ENCODE measurements at regions not wholly inside any gene's neighbourhood (a gene's known extent, or its start where the extent isn't known, plus 50 kb on each side); places are given as distances from the start of the nearest gene placed in this dataset.
"Not testable (repeated sequence)": the region's sequence is repeated elsewhere in the genome, so short reads cannot be mapped to it uniquely, and the experiment has no call there.

- in situ Hi-C loops (cut with HindIII; ENCODE audit: low sequenced_read_pairs), result no loop called here
Observed at GRCh38 chr2:2909086-2910035, 468.3 kb downstream of the EIPR1 start.

GRCh38 chr2:2906091-2906490 lies 471.5 kb downstream of the EIPR1 start:
- in situ Hi-C loops (cut with HindIII; ENCODE audit: low sequenced_read_pairs), result no loop called here

GRCh38 chr2:2904721-2905350 lies 472.8 kb downstream of the EIPR1 start:
- in situ Hi-C loops (cut with HindIII; ENCODE audit: low sequenced_read_pairs), result no loop called here

- in situ Hi-C loops (cut with HindIII; ENCODE audit: low sequenced_read_pairs), result no loop called here
Observed at GRCh38 chr2:2902547-2903281, 474.9 kb downstream of the EIPR1 start.

- in situ Hi-C loops (cut with HindIII; ENCODE audit: low sequenced_read_pairs), result no loop called here
Observed at GRCh38 chr2:2901384-2902345, 476.0 kb downstream of the EIPR1 start.

- in situ Hi-C loops (cut with HindIII; ENCODE audit: low sequenced_read_pairs), result no loop called here
Observed at GRCh38 chr2:2899826-2900225, 477.8 kb downstream of the EIPR1 start.

GRCh38 chr2:2898744-2899143 lies 478.9 kb downstream of the EIPR1 start:
- in situ Hi-C loops (cut with HindIII; ENCODE audit: low sequenced_read_pairs), result no loop called here

- in situ Hi-C loops (cut with HindIII; ENCODE audit: low sequenced_read_pairs), result no loop called here
Observed at GRCh38 chr2:2896643-2897042, 481.0 kb downstream of the EIPR1 start.

GRCh38 chr2:2896011-2896410 lies 481.6 kb downstream of the EIPR1 start:
- in situ Hi-C loops (cut with HindIII; ENCODE audit: low sequenced_read_pairs), result no loop called here

- in situ Hi-C loops (cut with HindIII; ENCODE audit: low sequenced_read_pairs), result not testable (repeated sequence)
Observed at GRCh38 chr2:2894011-2894410, 483.6 kb downstream of the EIPR1 start.

GRCh38 chr2:2892892-2893291 lies 484.7 kb downstream of the EIPR1 start:
- in situ Hi-C loops (cut with HindIII; ENCODE audit: low sequenced_read_pairs), result no loop called here

- in situ Hi-C loops (cut with HindIII; ENCODE audit: low sequenced_read_pairs), result no loop called here
Observed at GRCh38 chr2:2892378-2892777, 485.2 kb downstream of the EIPR1 start.

- in situ Hi-C loops (cut with HindIII; ENCODE audit: low sequenced_read_pairs), result no loop called here
Observed at GRCh38 chr2:2890901-2891300, 486.7 kb downstream of the EIPR1 start.

- in situ Hi-C loops (cut with HindIII; ENCODE audit: low sequenced_read_pairs), result no loop called here
Observed at GRCh38 chr2:2890246-2890645, 487.4 kb downstream of the EIPR1 start.

- in situ Hi-C loops (cut with HindIII; ENCODE audit: low sequenced_read_pairs), result no loop called here
Observed at GRCh38 chr2:2889646-2890045, 488.0 kb downstream of the EIPR1 start.

GRCh38 chr2:2889141-2889540 lies 488.5 kb downstream of the EIPR1 start:
- in situ Hi-C loops (cut with HindIII; ENCODE audit: low sequenced_read_pairs), result no loop called here

GRCh38 chr2:2887772-2888387 lies 489.7 kb downstream of the EIPR1 start:
- in situ Hi-C loops (cut with HindIII; ENCODE audit: low sequenced_read_pairs), result no loop called here

- in situ Hi-C loops (cut with HindIII; ENCODE audit: low sequenced_read_pairs), result no loop called here
Observed at GRCh38 chr2:2886922-2887321, 490.7 kb downstream of the EIPR1 start.

- in situ Hi-C loops (cut with HindIII; ENCODE audit: low sequenced_read_pairs), result no loop called here
Observed at GRCh38 chr2:2881499-2881898, 496.1 kb downstream of the EIPR1 start.

- in situ Hi-C loops (cut with HindIII; ENCODE audit: low sequenced_read_pairs), result no loop called here
Observed at GRCh38 chr2:2880938-2881337, 496.7 kb downstream of the EIPR1 start.

Data from endothelial cell of hepatic sinusoid (primary cell).